ENCODE measurements at regions not wholly inside any gene's neighbourhood (a gene's known extent, or its start where the extent isn't known, plus 50 kb on each side); places are given as distances from the start of the nearest gene placed in this dataset.

DNA sequence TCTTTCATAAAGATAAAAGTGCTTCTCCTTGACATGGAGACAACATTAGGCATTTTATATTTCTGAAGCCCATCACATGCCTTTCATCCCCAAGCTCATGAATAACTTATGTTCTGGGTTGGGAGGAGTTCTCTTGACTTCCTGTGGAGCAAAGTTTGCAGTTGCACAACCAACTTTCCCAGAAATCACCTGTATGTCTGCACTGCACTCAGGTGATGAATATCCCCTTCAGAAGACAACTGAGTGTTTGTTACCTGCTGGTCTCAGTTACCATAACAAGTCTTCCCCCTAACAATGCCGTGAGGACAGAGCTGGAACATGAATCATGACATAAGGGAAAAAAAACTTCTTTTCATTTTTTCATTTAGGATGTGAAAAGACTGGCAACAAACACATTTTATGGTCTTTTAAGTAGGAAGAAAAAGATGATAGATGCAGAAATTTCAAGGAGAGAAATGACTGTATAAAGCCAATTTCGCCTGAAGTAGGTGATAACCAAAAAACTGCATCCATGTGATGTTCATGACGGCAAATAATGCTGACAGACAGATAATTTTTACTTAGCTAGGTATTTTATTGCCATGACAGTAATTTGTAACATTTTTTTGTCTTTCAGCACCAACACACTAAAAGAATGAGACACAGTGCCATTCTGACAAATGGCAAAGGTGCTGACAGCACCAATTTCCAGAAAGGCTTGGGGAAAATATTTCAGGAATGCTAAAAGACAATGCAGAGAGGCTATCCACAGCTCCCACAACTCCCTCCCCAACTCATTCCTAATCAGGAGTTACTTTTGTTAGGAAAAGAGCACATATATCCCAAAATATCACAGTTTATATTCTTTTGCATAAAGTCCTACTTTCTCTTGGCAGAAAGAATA is 656.3 kb downstream of the PRELID2 start:
- TF ChIP-seq RAD21 (conservative IDR thresholded peaks at IDR 0.05 in 1 of 2, IDR thresholded peaks at IDR 0.05 in 1 of 2) (no peak), ZFP36 (IDR thresholded peaks at IDR 0.05; ENCODE audit: borderline replicate concordance, partially characterized antibody) (no peak), ZNF302 (CRISPR knock-in tag; IDR thresholded peaks at IDR 0.05) (no peak), CHD4 (IDR thresholded peaks at IDR 0.05; ENCODE audit: borderline replicate concordance) (no peak), CEBPB (IDR thresholded peaks at IDR 0.05) (no peak), EP300 (IDR thresholded peaks at IDR 0.05) (no peak)
- TF ChIP-seq, protein P1, sequence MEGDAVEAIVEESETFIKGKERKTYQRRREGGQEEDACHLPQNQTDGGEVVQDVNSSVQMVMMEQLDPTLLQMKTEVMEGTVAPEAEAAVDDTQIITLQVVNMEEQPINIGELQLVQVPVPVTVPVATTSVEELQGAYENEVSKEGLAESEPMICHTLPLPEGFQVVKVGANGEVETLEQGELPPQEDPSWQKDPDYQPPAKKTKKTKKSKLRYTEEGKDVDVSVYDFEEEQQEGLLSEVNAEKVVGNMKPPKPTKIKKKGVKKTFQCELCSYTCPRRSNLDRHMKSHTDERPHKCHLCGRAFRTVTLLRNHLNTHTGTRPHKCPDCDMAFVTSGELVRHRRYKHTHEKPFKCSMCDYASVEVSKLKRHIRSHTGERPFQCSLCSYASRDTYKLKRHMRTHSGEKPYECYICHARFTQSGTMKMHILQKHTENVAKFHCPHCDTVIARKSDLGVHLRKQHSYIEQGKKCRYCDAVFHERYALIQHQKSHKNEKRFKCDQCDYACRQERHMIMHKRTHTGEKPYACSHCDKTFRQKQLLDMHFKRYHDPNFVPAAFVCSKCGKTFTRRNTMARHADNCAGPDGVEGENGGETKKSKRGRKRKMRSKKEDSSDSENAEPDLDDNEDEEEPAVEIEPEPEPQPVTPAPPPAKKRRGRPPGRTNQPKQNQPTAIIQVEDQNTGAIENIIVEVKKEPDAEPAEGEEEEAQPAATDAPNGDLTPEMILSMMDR (IDR thresholded peaks at IDR 0.05), result no peak
- TF ChIP-seq, protein P2, sequence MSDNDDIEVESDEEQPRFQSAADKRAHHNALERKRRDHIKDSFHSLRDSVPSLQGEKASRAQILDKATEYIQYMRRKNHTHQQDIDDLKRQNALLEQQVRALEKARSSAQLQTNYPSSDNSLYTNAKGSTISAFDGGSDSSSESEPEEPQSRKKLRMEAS (IDR thresholded peaks at IDR 0.05), result no peak
- TF ChIP-seq, protein P3, sequence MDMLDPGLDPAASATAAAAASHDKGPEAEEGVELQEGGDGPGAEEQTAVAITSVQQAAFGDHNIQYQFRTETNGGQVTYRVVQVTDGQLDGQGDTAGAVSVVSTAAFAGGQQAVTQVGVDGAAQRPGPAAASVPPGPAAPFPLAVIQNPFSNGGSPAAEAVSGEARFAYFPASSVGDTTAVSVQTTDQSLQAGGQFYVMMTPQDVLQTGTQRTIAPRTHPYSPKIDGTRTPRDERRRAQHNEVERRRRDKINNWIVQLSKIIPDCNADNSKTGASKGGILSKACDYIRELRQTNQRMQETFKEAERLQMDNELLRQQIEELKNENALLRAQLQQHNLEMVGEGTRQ (IDR thresholded peaks at IDR 0.05), result no peak

Data from A549 (cell line).